Gastroesophageal sphincter (tissue), 3 donors: ENCODE measurements at regions not wholly inside any gene's neighbourhood (a gene's known extent, or its start where the extent isn't known, plus 50 kb on each side); places are given as distances from the start of the nearest gene placed in this dataset.

Experiments
- CTCF ChIP-seq, 4 experiments: fragments of 200-600 bp in 2 of 4; fragments of 450-650 bp in 2 of 4; sonication (generic) in 1 of 4; IDR thresholded peaks; one replicate each; pipeline ENCODE4 v1.5.1; 2017 to 2019; ENCODE audit warnings: antibody characterized with exemption in 4 of 4, mild to moderate bottlenecking in 2 of 4, moderate library complexity in 2 of 4
- EP300 ChIP-seq: sonication (generic); formaldehyde crosslinking; IDR thresholded peaks from one replicate; pipeline ENCODE4 v1.6.1; 2017; ENCODE audit warnings: antibody characterized with exemption, mild to moderate bottlenecking
- POLR2A ChIP-seq, 2 donors: fragments of 450-650 bp; IDR thresholded peaks; one replicate each; pipeline ENCODE4 v1.6.1; 2017; ENCODE audit warnings: antibody characterized with exemption in 2 of 2, mild to moderate bottlenecking in 2 of 2, moderate library complexity in 1 of 2

- TF ChIP-seq EP300, result no peak
- no peak for TF ChIP-seq POLR2A (IDR thresholded peaks at IDR 0.05)
- no peak for TF ChIP-seq CTCF (IDR thresholded peaks at IDR 0.05)
Observed at GRCh38 chr20:60930023-60930790, 321.9 kb upstream of the CDH4 start.
